Panc1 (cell line): ENCODE measurements at regions not wholly inside any gene's neighbourhood (a gene's known extent, or its start where the extent isn't known, plus 50 kb on each side); places are given as distances from the start of the nearest gene placed in this dataset.

Experiments used
- ATAC-seq: fragments of 200-7000 bp; cut with Tn5 transposase; 2 replicates; pipeline ENCODE4 v1.9.1; 2020; ENCODE audit warnings: mild to moderate bottlenecking, moderate library complexity
- BruUV-seq: library from RNA; stranded (reverse); fragments of 400-500 nt; replicated peaks from 2 replicates; lab custom pipeline; 2021; lab: Mats Ljungman, UMichigan
- CTCF ChIA-PET: fragments of 300-600 bp; sonication (Branson Sonifier 250); formaldehyde crosslinking; loops from one replicate; lab custom pipeline; 2022; ENCODE audit warnings: antibody characterized with exemption; lab: Charles Lee
- POLR2A ChIA-PET: fragments of 300-600 bp; sonication (Branson Sonifier 250); formaldehyde crosslinking; loops from one replicate; lab custom pipeline; 2022; ENCODE audit warnings: antibody characterized with exemption; lab: Charles Lee
- DNase-seq: peaks from one replicate; pipeline ENCODE4 v3.0.0-alpha.2; 2010; ENCODE audit warnings: low read depth, low spot score
- H3K27ac ChIP-seq: 2 replicates; pipeline ENCODE4 v1.5.1; 2011; ENCODE audit warnings: mild to moderate bottlenecking, low read length, inconsistent platforms
- H3K27me3 ChIP-seq: fragments of 200-500 bp; sonication (Bioruptor generic); 2 replicates; pipeline ENCODE4 v1.6.0; 2014; ENCODE audit warnings: low read length, inconsistent platforms; ENCODE audit not compliant: control insufficient read depth, insufficient read depth
- H3K36me3 ChIP-seq: fragments of 200-500 bp; sonication (Bioruptor generic); 2 replicates; pipeline ENCODE4 v1.5.1; 2014; ENCODE audit warnings: inconsistent platforms, mild to moderate bottlenecking, low read length, moderate library complexity; ENCODE audit not compliant: control insufficient read depth, insufficient read depth
- H3K4me1 ChIP-seq: 2 replicates; pipeline ENCODE4 v1.5.1; 2011; ENCODE audit warnings: inconsistent platforms, mild to moderate bottlenecking, low read length, moderate library complexity; ENCODE audit not compliant: control insufficient read depth, insufficient read depth
- H3K4me3 ChIP-seq, 2 experiments: 2 replicates each; pipeline ENCODE4 v1.5.1; 2011 to 2012; ENCODE audit warnings: low read depth in 2 of 2, low read length in 2 of 2, mild to moderate bottlenecking in 2 of 2, inconsistent platforms in 1 of 2, moderate library complexity in 1 of 2
- H3K9me3 ChIP-seq: fragments of 200-500 bp; sonication (Bioruptor generic); 2 replicates; pipeline ENCODE4 v1.5.1; 2014; ENCODE audit warnings: low read depth, mild to moderate bottlenecking, inconsistent platforms, low read length, moderate library complexity; ENCODE audit not compliant: control insufficient read depth, insufficient read depth
- CTCF ChIP-seq: fragments of 450-650 bp; IDR thresholded peaks from 2 replicates; pipeline ENCODE4 v1.5.1; 2017; ENCODE audit warnings: mild to moderate bottlenecking
- POLR2AphosphoS5 ChIP-seq: IDR thresholded peaks from 2 replicates; pipeline ENCODE4 v1.6.1; 2012; ENCODE audit warnings: mild to moderate bottlenecking, low read depth, low read length, moderate library complexity
- REST ChIP-seq, 2 experiments: IDR thresholded peaks; 2 replicates each; pipeline ENCODE4 v1.6.1; 2011 to 2012; ENCODE audit warnings: low read depth in 2 of 2, control low read depth in 1 of 2, low read length in 1 of 2, mild to moderate bottlenecking in 1 of 2, moderate library complexity in 1 of 2; ENCODE audit not compliant: insufficient read depth in 1 of 2
- SIN3A ChIP-seq: IDR thresholded peaks from 2 replicates; pipeline ENCODE4 v1.6.1; 2012; ENCODE audit warnings: low read depth, mild to moderate bottlenecking, low read length, moderate library complexity, borderline replicate concordance; ENCODE audit not compliant: insufficient read depth
- TCF7L2 ChIP-seq: IDR thresholded peaks from 2 replicates; pipeline ENCODE4 v1.6.1; 2011; ENCODE audit warnings: mild to moderate bottlenecking, low read depth, low read length, inconsistent platforms
- in situ Hi-C: cut with HindIII; loops from 2 replicates; pipeline ENCODE4 v1.10.0; 2016; ENCODE audit warnings: low sequenced_read_pairs, low pct_unique_long_range_greater_than_20kb
- intact Hi-C: fragments of 100-400 bp; cut with micrococcal nuclease; formaldehyde crosslinking; loops from one replicate; pipeline ENCODE4 v1.10.0; 2022; ENCODE audit not compliant: unreplicated experiment

DNA sequence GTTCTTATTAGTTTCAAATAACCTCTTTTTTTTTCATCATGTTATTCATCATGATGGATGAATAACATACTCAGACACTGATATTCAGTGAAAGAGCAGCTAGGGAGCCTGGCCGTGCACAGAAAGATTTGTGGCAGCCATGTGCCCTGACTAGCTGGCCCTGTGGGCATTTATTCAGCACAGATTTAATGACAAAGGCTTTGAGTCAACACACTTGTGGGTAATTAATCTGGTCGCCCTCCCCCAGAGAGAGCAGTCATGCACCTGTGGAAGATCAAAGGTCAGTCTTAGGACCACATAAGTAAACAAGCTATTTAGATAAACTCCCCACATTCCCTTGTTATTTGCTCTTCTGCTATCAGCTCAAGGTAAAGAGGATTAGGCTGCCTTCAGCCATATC is 153.2 kb upstream of the HMCN1 start:
- H3K27me3 ChIP-seq: no peaks in the 10 kb centered on the region
- ChIA-PET CTCF (no interaction called here), POLR2A (no interaction called here)
- no peak overlapping the region for H3K4me3 ChIP-seq
- in situ Hi-C loops (no loop called here), intact Hi-C loops (no loop called here)
- H3K36me3 ChIP-seq: no peaks in the 10 kb centered on the region
- no peaks in the 10 kb centered on the region for H3K4me1 ChIP-seq
- BruUV-seq: no TSS peak
- no peak for ATAC-seq
- H3K27ac ChIP-seq: no peak overlapping the region
- DNase-seq: no peak
- H3K9me3 ChIP-seq: no peaks in the 10 kb centered on the region
- TF ChIP-seq CTCF: no peak
- no peak for TF ChIP-seq SIN3A
- TF ChIP-seq TCF7L2: no peak
- TF ChIP-seq POLR2AphosphoS5: no peak
- TF ChIP-seq REST (IDR thresholded peaks at IDR 0.05; ENCODE audit: insufficient read depth in 1 of 2, low read depth in 2 of 2, low read length in 1 of 2): no peak

- Histone ChIP-seq H3K9me3 (no peaks in the 10 kb centered on the region), H3K27me3 (no peaks in the 10 kb centered on the region), H3K27ac (no peak overlapping the region), H3K4me3 (no peak overlapping the region), H3K4me1 (no peaks in the 10 kb centered on the region), H3K36me3 (no peaks in the 10 kb centered on the region)
- TF ChIP-seq POLR2AphosphoS5: no peak
- no peak for TF ChIP-seq CTCF
- no peak for TF ChIP-seq REST (IDR thresholded peaks at IDR 0.05; ENCODE audit: insufficient read depth in 1 of 2, low read depth in 2 of 2, low read length in 1 of 2)
- TF ChIP-seq SIN3A: no peak
- no peak for TF ChIP-seq TCF7L2
- ChIA-PET POLR2A (no interaction called here), CTCF (no interaction called here)
- in situ Hi-C loops: no loop called here
- DNase-seq (no peak), ATAC-seq (no peak)
- intact Hi-C loops: no loop called here
- BruUV-seq: no TSS peak
These were observed 155.9 kb upstream of the HMCN1 start for GRCh38 chr1:185578293-185578692.
